DOHH2 (cell line): ENCODE measurements at regions not wholly inside any gene's neighbourhood (a gene's known extent, or its start where the extent isn't known, plus 50 kb on each side); places are given as distances from the start of the nearest gene placed in this dataset.

Experiments used
- H3F3A ChIP-seq: fragments of 200-600 bp; sonication (generic), shearing (Covaris generic); 2 replicates; pipeline ENCODE4 v1.6.0; 2016; ENCODE audit warnings: antibody characterized with exemption, mild to moderate bottlenecking; ENCODE audit not compliant: control insufficient read depth, insufficient read depth
- H3K27ac ChIP-seq: fragments of 200-600 bp; sonication (generic); 2 replicates; pipeline ENCODE4 v1.5.1; 2014; ENCODE audit warnings: low read depth, mild to moderate bottlenecking, low read length, moderate library complexity
- H3K27me3 ChIP-seq: fragments of 200-600 bp; sonication (generic); 2 replicates; pipeline ENCODE4 v1.6.1; 2014; ENCODE audit warnings: mild to moderate bottlenecking, low read length, mixed read lengths; ENCODE audit not compliant: control insufficient read depth
- H3K36me3 ChIP-seq: fragments of 200-600 bp; sonication (generic); 2 replicates; pipeline ENCODE4 v1.6.1; 2014; ENCODE audit warnings: mild to moderate bottlenecking, low read length, moderate library complexity, mixed read lengths; ENCODE audit not compliant: control insufficient read depth
- H3K4me1 ChIP-seq: fragments of 200-600 bp; sonication (generic); 2 replicates; pipeline ENCODE4 v1.6.1; 2014; ENCODE audit warnings: mild to moderate bottlenecking, low read length, mixed read lengths; ENCODE audit not compliant: control insufficient read depth
- H3K4me2 ChIP-seq: fragments of 200-600 bp; sonication (generic); 2 replicates; pipeline ENCODE4 v1.6.0; 2014; ENCODE audit warnings: mild to moderate bottlenecking, low read length, moderate library complexity
- H3K4me3 ChIP-seq: fragments of 200-600 bp; sonication (generic); 2 replicates; pipeline ENCODE4 v1.5.1; 2014; ENCODE audit warnings: mild to moderate bottlenecking, low read length, mixed read lengths
- H3K79me2 ChIP-seq: fragments of 200-600 bp; sonication (generic); 2 replicates; pipeline ENCODE4 v1.6.1; 2014; ENCODE audit warnings: mild to moderate bottlenecking, low read length, mixed read lengths; ENCODE audit not compliant: control insufficient read depth
- H3K9me2 ChIP-seq: fragments of 200-600 bp; sonication (generic); replicated peaks from 2 replicates; pipeline ENCODE4 v1.6.1; 2014; ENCODE audit warnings: mild to moderate bottlenecking, low read length, mixed read lengths; ENCODE audit not compliant: control insufficient read depth
- H3K9me3 ChIP-seq: fragments of 200-600 bp; sonication (generic); 2 replicates; pipeline ENCODE4 v1.6.1; 2014; ENCODE audit warnings: antibody characterized with exemption, low read length, mixed read lengths; ENCODE audit not compliant: control insufficient read depth, insufficient read depth
- H4K20me1 ChIP-seq: fragments of 200-600 bp; sonication (generic); 2 replicates; pipeline ENCODE4 v1.6.0; 2014; ENCODE audit warnings: low read depth, mild to moderate bottlenecking, antibody characterized with exemption, low read length, moderate library complexity; ENCODE audit not compliant: control insufficient read depth, insufficient read depth
- EZH2phosphoT487 ChIP-seq: fragments of 200-600 bp; sonication (generic); IDR thresholded peaks from 2 replicates; pipeline ENCODE4 v1.6.1; 2017; ENCODE audit warnings: borderline replicate concordance, mild to moderate bottlenecking, antibody characterized with exemption, low read length, moderate library complexity, mixed read lengths
- TF ChIP-seq, protein P1 (sequence below): fragments of 200-600 bp; sonication (generic); IDR thresholded peaks from one replicate; pipeline ENCODE4 v1.5.1; 2014; ENCODE audit warnings: antibody characterized with exemption, mild to moderate bottlenecking, low read depth, low read length; ENCODE audit not compliant: poor library complexity, severe bottlenecking

DNA sequence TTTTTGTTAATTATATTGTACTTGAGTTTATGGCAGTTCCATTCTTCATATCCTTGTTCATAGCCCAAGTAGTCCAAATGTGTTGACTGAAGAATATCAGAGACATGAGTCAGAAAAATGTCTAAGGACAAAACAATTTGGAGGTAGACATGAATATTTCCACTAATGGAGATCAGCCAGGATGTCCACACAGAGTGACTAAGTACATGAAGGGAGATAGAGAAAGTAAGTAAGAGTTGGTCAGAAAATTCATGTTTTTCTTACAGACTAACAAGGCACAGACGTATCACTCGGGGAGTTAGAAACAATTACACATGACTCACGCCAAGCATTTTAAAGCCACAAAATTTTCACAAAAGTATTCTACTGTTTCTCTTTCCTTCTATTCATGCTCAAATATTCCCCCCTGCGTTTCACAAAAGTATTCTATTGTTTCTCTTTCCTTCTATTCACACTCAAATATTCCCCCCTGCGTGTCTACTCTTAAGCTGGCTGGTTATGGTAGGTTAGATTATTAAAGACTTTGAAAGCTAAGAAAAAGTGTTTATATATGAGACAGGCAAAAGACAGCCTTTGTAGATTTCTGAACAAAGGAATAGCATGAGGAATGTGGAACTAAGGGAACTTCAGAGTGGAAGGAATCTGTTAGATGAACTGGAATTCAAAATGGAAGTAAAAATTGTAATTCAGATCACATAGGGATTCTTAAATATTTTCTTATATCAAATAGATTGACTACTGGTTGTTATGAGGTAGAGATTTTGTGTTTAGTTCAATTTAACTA is 648.7 kb upstream of the CCDC54 start:
- Histone ChIP-seq H3K4me3 (no peak overlapping the region), H3K79me2 (no peaks in the 10 kb centered on the region), H3K9me2 (no peaks in the 10 kb centered on the region), H3K27ac (no peak overlapping the region), H3K9me3 (no peaks in the 10 kb centered on the region), H4K20me1 (no peaks in the 10 kb centered on the region), H3F3A (no peaks in the 10 kb centered on the region), H3K27me3 (0 out of 2 replicates have a peak, but pooled peaks cover 3% of the 10 kb centered on the region), H3K4me2 (no peak overlapping the region), H3K4me1 (no peaks in the 10 kb centered on the region), H3K36me3 (no peaks in the 10 kb centered on the region)
- no peak for TF ChIP-seq EZH2phosphoT487
- TF ChIP-seq, protein P1, sequence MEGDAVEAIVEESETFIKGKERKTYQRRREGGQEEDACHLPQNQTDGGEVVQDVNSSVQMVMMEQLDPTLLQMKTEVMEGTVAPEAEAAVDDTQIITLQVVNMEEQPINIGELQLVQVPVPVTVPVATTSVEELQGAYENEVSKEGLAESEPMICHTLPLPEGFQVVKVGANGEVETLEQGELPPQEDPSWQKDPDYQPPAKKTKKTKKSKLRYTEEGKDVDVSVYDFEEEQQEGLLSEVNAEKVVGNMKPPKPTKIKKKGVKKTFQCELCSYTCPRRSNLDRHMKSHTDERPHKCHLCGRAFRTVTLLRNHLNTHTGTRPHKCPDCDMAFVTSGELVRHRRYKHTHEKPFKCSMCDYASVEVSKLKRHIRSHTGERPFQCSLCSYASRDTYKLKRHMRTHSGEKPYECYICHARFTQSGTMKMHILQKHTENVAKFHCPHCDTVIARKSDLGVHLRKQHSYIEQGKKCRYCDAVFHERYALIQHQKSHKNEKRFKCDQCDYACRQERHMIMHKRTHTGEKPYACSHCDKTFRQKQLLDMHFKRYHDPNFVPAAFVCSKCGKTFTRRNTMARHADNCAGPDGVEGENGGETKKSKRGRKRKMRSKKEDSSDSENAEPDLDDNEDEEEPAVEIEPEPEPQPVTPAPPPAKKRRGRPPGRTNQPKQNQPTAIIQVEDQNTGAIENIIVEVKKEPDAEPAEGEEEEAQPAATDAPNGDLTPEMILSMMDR: no peak

DNA sequence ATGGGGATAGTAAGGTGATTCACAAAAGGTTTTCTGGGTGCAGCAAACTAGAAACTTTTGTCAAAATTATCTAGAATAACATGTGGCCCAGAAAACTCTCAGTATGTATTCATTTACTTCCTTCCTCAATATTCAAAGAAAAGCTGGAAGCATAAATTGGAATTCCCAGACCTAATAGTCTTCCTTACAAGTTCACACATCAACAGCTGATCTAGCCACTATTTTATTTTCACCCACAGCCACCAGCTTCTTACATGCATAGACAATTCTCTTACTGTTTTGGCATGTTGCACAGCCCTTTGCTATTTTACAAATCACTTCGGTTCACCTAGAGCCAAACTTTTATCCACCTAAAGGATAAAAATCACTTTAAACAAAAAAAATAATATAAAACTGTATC is 647.8 kb upstream of the CCDC54 start:
- H3K27ac ChIP-seq: no peak overlapping the region
- no peaks in the 10 kb centered on the region for H3K4me1 ChIP-seq

GRCh38 chr3:106731230-106731629 is 646.0 kb upstream of the CCDC54 start:
- no peaks in the 10 kb centered on the region for H3K36me3 ChIP-seq
- H3K27ac ChIP-seq: no peak overlapping the region
- no peaks in the 10 kb centered on the region for H3K79me2 ChIP-seq
- H3K27me3 ChIP-seq: 0 out of 2 replicates have a peak, but pooled peaks cover 3% of the 10 kb centered on the region
- no peaks in the 10 kb centered on the region for H3K4me1 ChIP-seq
- H3F3A ChIP-seq: no peaks in the 10 kb centered on the region
- no peak overlapping the region for H3K4me2 ChIP-seq
- TF ChIP-seq EZH2phosphoT487: no peak
- TF ChIP-seq, protein P1: no peak
- no peaks in the 10 kb centered on the region for H4K20me1 ChIP-seq
- no peaks in the 10 kb centered on the region for H3K9me2 ChIP-seq
- no peak overlapping the region for H3K4me3 ChIP-seq
- no peaks in the 10 kb centered on the region for H3K9me3 ChIP-seq

More for the DNA sequence above, 647.8 kb upstream of the CCDC54 start:
- Histone ChIP-seq H3K9me2 (no peaks in the 10 kb centered on the region), H4K20me1 (no peaks in the 10 kb centered on the region), H3K79me2 (no peaks in the 10 kb centered on the region), H3F3A (no peaks in the 10 kb centered on the region), H3K4me2 (no peak overlapping the region), H3K36me3 (no peaks in the 10 kb centered on the region), H3K27me3 (0 out of 2 replicates have a peak, but pooled peaks cover 3% of the 10 kb centered on the region), H3K4me3 (no peak overlapping the region), H3K9me3 (no peaks in the 10 kb centered on the region)
- no peak for TF ChIP-seq EZH2phosphoT487
- TF ChIP-seq, protein P1: no peak
